Activated CD8-positive, alpha-beta memory T cell treated with anti-CD3 and anti-CD28 coated beads for 24 hours (primary cell): ENCODE measurements at regions not wholly inside any gene's neighbourhood (a gene's known extent, or its start where the extent isn't known, plus 50 kb on each side); places are given as distances from the start of the nearest gene placed in this dataset.

Source experiments
- DNase-seq: peaks from one replicate; pipeline ENCODE4 v3.0.0-alpha.2; 2020

DNA sequence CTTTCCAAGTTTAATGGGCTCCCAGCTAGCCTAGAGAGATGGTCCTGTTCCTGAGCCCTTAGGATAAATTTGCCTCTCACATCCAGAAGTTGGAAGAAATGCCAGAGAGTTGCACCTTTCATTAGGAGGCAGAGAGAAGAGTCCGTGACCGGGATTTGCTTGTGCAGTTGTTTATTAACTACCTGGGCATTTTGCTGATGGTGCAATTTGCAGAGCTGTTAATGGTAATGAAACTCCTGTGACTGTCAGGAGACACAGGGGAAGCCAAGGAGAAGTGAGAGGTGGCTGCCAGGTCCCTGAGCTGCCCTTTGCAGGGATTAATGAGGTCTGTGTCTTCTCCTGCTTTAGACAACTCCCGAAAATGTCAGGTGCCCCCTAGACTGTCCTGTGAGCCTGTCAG is 69.1 kb upstream of the B3GAT1 start:
- DNase-seq, result no peak

DNA sequence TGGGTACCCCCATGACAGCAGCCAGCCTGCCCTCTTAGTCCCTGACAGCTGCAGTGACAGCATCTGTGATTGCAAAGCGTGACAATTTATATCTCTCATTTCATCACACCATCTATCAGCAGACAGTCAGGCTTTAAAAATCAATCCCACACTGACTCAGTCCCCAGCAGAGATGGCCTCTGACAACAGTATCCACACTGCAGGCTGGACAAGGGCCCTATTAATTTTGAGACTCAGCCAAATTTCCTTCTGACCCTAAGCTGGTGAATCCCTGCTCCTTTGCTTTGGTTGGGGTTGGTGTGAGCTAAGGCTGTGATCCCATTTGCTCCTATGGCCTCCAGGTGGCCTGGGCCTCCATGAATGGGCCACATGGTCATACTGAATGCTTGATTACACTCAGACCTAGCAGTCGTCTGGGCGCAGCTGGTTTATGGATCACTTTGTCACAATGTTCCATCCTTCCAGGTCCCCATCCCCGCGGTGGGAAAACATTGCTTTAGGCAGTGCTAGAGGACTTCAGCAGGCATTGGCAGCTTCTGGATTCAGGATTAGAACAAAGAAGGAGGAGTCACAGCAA is 68.2 kb upstream of the B3GAT1 start:
- no peak for DNase-seq

DNA sequence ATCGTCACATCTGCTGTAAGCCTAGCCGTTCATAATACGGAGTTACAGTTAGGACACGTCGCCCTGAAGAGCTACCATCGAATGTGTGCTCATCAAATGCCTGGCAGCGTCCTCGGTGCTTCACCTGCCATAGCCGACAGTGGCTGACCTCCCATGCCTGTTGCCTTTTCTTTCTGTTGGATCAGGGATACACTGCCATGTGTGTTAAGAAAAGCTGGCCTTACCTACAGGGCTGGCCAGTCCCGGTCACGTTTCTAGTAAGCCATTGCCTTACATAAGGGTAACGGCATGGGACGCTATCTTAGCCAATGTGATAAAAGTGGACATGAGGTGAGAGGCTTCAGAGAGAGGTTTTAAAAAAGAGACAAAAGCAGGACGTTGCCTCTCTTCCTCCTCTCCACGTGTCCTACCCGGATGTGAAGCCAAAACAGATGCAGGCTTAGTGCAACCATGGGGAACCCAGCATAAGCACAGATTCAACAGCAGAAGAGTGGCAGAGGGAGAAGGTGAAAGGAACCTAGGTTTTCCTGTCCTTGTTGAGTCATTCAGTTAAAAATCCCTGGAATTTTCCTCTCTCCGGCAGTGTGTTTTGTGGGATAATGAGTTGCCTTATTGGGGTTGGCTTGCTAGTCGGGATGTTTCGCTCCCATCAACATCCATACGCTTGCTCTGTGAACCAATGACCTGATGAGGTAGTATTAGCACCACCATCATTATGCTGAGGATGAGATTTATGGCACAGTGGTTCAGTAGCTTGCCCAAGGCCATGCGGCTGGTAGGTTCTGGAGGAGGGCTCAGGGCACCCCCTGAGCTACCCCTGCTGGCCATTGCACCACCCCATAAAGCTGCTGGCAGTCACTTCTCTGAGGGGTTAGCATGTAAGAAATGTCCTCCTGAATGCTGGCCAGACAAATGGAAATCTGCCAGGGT is 67.4 kb upstream of the B3GAT1 start:
- DNase-seq, result no peak

DNA sequence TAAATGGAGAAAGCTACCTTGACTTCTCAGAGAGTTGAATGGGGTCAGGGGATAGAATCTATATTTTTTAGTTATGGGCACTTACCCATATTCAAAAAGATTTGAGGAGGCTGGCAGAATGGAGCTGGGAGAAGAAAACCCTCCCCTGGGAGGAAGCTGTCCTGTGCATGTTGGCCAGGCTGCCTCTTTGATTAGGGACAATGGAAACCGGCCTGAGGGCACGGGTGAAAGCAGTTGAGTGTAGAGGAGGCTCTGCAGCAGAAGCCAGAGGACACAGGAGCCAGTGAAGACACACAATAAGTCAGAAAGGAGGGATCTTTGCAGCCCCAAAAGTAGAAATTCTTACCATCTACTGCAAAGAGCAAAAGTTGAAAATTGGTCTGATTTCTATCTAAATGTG is 66.6 kb upstream of the B3GAT1 start:
- DNase-seq, result no peak

DNA sequence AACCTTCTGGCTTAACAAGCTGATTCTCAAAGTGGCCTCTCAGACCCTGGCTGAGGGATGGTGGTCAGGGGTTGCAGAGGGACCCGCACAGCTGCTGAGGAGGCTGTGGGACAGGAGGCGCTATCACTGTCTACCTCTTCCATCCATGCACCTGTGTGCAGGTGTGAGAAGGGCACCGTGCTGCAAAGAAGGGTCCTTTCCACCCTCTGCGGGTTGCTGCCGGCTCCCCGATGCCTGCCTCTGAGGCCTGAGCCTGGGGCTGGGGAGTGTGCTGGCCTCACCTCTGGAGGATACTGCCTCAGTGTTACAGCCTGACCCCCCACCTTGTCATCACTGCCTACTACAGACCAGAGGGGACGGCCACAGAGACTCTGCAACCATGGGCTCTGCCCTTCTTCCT is 66.1 kb upstream of the B3GAT1 start:
- no peak for DNase-seq

DNA sequence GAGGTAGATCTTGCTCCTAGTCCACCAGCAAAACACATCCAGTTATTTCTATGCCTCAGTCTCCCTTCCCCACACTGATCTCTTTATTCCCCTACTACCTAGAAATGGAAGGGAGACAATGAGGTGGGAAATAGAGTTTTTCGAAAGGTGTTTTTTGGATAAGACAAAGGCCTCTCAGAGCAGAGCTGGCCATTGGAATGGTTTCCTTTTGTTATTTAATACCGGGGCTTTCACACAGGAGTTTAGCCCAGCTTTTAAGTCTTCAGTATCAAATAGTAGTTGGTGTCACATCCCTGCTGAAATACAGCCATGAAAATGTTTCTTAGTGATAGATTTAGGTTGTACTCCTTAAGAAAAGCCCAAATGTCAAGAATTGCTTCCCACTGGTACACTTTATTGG is 65.4 kb upstream of the B3GAT1 start:
- no peak for DNase-seq

DNA sequence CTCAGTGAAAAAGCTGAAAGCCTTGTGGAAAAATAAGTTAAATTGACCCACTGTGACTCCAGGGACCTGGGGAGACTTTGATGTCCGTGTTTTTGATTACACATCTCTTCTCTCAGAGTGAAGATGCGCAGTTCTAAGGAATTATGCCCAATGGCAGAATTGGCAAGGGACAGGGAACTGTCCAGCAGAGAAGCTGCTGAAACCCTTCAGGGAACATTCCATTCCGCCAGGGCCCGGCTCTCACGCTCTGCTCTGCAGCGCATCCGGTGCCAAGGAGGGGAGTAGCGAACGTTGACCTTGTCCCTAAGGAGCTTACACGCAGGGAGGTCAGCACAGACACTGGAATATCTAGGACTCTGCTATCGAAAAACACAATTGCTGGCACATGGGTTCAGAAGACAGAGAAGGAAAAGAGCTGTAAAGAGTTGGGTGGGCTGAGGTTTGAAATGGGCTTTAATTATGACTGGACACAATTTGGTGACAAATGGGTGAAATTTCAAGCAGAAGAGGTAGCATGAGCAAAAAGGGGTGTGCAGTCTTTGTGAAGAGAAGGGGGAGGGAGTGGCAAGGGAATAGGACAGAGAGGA is 64.5 kb upstream of the B3GAT1 start:
- DNase-seq, result no peak

DNA sequence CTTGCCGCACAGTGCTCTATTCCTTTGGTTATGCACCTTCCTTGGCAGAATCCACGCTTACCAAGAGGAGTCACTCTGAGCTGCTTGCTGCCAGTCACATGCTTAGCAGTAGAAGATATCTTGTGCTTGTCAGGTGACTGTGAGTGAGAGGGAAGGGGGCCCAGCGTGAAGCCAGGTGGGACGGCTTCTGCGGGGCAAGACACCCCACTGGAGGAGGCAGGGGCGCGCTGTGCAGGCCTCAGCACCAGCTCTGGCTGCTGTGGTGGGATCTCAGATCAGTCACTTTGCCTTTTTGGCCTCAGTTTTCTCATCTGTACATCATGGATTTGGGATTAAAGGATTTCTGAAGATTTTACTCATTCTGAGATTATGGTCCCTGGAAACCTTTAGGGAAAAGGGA is 63.9 kb upstream of the B3GAT1 start:
- DNase-seq, result no peak

DNA sequence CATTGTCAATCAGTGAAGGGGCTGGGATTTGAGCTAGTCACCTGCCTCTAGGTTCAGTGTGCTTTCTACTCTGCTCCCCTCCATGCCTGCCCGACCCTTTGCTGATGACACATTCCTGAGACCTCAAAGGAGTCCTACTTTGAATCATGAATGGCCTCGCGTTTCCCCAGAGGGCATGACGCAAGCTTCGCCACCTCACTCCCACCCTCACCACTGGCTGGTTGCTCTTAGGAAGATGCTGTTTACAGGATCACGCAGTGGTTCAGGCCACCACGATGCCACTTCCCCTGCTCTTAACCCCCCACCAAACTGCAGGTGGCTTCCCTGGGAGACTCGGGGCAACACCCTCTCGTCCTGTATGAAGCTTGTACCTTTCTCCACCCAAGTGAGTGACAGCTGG is 62.9 kb upstream of the B3GAT1 start:
- DNase-seq, result no peak

DNA sequence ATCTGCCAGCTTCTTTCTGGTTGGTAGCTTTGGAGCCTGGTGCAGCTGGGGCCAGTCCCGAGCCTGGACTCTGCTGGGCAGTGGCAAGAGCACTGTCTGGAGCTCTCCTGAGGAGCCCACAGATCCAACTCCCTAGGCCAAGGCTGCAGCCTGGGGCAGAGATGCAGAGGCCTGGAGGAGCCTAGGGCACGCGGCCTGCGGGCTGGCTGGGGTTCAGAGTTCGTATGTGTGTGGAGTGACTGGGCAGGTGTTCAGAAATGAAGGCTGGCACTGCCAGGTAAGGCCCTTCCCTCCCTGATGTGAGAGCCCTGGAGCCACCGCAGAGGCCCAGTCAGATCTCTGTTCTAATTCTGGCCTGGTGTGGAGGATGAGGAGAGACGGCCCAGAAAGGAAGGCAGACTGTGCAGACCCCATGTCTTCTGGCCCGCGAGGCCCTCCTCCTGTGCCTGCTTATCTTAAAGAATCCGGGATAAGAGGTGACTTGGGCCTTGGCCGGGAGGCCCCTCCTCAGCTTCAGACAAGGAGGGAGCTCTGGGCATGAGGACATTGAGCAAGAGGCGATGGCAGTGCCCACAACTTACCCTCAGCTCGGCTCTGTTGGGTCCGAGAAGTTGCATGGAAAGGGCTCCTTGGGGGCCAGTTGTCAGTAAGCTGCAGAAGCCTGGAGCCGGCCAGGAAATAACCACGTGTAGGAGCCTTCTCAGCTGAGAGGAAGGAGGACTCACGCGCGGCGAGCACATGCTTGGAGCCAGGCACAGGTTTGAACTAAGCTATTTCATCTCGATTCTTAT is 62.2 kb upstream of the B3GAT1 start:
- no peak for DNase-seq

DNA sequence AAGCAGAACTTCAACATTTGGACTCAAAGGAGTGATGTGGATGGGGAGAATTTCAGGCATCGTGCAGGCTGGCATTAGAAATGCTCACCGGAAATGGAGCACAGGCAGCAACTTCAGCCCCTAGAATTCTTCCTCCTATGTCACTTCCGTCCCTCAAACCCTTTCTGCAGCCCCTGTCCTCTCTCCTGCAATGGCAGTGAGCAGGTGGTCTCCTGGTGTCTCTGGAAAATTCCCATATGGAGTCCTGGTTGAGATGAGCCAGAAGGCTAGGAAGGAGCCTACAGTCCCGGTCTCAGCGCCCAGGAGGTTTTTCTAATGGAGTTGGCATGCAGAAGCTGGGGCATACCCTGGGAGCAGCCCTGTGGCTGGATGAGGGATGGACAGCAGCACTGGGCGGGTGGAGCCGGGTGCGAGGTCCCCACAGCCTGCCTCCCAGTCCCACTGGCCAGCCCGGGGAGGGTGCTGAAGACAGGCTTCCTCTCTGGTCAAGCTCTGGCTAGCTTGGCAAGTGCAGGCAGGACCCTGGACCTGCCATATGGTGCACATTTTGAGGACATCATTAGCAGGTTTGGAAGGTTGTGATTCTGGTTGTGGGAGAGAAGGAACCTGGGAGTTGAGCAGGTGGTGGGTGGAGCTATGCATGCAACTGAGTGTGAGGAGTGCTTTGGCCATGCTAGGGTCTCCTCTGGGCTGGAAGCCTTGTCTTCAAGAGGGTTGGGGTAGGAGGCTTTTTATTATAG is 59.8 kb upstream of the B3GAT1 start:
- no peak for DNase-seq

DNA sequence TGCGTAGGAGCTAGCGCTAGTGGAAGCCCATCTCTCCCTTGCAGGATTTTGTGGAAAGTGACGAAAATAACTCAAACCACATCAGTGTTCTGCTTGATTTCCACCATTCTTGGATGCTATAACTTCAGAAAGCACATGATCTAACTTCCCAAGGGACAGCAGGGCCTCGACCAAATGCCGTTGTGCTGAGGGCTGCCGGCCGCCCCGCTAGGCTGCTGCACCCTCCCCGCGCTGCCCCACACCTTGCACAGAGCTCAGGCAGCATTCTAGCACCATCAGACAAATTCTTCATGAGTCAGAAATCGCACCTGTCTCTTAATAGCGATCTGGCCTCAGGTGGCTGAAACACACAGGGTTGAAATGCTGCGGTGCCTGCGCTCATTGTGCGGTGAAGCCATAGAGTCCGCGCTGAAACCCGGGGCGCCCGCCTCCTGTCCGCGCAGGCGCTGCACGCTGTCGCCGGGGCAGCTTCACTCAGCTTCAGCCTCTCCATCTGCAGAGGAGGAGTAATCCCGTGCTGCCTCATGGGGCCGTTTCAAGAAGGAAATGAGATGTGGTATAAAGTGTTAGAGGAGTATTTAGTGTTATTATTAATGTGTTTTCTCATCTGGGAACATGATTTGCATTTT is 59.2 kb upstream of the B3GAT1 start:
- no peak for DNase-seq

DNA sequence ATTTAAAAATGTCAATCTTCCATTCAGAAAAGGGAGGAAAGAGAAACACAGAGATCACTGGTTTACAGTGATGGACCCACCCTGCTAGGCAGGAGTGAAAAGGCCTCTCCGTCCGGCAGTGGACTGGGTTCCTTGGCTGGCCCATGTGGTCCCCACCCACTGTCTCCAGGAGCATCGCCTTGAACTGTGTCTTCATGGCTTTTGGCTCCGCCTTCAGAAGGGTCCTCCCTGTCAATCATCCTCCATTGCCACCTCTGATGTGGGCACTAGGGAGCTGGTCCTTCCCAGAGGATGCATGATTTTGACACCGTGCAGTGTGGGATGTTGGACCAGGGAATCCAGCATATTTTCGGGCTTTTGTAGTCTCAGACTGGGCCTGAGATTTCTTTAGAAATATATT is 58.2 kb upstream of the B3GAT1 start:
- DNase-seq, result no peak

DNA sequence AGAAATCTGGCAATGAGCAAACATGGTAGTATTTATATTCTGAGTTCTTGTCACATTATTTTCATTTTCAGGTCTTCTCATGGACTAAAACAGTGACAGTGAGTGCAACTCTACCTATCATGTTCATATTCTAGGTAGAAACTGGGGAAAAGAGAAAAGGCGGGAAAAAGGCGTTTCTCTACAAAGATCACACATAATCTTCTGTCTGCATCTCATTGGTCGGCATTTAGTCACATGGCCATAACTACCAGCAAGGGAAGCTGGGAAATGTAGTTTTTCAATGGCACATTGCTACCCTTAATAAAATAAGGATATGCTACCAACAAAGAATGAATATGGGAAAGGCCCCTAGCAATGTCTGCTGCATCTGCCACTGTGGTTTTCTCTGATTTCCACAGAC is 57.6 kb upstream of the B3GAT1 start:
- DNase-seq, result no peak

DNA sequence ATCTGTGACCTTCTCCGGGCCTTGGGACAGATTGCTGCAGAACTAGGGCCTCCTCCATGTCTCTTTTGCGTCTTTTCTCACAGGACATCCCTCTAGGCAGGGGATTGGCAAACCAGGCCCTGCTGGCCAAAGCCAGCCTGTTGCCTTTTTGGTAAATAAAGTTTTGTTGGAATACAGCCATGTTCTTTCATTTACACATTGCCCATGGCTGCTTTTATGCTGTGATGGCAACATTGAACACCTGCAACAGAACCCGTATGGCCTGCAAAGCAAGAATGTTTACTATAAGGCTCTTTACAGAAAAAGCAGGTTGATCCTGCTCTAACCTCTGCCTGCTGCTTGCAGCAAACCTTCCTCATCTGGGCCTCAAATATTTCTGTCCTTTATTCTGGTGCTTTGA is 56.8 kb upstream of the B3GAT1 start:
- no peak for DNase-seq

DNA sequence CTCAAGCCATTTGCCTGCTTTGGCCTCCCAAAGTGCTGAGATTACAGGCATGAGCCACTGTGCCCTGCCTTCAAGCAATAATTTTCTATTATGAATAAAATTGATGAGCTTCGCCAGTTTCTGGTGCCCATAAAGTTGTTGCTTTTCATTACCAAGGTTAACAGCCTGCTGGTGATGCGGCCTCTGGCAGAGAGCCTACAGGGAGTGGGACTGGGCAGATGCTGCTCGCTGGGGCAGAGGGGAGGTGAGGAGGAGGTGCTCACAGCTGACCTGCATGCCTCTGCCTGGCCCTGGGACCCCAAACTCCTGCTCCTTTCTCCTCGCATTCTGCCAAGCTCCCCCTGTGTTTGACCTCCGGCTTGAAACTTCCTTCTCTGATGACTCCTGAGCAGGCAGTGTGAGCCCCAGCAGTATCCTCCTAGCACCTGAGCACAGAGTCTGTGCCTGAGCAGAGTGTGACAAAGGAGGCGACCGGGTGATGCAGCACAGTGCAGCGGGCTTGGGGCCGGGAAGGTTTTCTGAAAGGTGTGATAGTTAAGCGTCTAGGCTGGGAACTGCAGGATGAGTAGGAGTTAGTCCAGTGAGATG is 56.1 kb upstream of the B3GAT1 start:
- no peak for DNase-seq

DNA sequence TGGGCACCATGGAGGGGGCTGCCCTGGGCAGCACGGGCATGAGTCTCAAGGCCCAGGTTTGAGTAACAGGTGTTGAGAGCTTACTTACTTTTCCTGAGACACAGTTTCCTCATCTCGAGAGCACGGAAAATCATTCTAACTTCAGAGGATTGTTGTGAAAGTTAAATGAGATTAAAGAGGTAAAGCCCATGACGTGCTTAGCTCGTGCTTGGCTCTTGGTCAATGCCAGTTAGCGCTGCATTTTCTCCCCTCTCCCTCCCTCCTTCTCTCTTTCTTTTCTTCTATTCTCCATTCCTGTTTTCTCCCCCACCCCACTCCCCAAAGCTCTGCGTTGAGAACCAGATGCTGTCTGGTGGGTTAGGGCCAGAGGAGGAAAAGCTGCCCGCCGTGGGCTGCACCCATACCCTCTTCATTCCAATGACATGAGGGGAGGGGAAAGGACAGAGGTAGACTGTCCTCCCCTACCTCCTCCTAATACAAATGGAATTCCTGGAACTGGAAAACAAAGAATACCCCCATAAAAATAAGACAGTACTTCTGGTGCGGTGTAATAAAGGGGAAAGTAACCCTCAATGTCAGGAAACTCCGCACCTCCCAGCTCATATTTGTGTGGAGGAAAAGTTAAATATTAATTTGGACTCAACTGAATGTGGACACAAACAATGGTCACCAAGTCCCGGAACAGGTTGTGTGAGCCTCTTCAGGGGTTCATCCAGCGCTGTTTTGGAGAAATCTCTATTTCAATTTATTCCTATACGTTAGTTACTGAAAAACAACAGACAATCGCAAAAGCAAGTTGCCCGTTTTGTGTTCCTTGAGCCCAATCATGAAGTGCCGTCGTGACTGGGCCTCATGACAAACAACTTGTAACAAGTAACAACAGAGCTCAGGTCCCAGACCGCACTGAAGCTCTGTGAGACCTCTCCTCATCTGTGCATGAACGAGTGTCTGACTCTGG is 54.8 kb upstream of the B3GAT1 start:
- DNase-seq, result no peak

DNA sequence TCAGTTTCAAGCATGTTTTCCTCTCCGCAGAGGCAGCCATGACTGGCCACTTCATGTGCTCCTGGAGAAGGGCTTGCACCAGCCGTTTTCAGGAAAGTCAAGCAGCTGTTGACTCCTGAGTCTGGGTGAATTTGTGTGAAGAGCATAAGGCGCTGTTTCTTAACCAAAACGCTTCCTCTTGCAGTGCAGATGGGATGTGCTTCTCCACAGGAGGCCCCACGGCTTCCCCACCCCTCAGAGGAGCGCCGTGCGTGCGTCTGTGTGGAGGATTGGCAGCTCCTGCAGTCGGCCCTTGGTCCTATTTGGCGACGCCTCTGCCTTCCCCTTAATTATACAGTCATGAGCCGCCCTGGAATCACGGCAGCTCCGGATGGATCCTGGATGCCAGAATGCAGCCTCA is 54.1 kb upstream of the B3GAT1 start:
- no peak for DNase-seq

DNA sequence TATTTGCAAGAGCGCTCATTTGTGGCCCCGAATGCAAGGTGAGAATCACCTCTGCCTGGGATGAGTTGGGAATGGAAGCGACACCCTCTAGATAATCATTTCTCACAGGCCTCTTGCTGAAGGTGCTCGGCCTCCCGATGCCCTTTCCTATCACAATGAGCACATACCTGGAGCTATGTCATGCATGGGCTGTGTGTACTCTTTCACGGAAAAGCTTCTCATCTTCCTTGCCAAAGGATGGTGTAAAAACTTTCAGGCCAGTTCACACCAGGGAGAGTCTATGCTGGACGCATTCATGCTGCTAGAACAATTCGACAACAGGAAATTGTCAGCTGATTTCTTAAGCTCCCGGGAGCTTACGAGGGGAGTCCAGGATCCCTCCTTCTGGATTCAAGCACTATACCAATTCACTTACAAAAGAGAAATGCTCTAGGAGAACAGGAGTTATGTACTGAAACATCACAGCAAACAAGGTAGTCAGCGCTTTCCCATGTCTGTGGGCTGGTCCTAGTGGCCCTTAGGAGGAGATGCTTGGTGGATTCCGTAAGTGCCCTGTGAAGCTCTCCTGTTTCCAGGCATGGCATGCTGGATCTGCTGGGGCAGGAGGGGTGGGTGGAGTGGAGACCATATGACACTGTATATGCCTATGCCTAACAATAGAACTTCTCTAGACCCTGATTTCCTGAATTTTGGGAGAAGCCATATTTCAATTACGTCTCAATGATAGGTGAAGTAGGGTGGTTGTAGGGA is 53.1 kb upstream of the B3GAT1 start:
- no peak for DNase-seq

DNA sequence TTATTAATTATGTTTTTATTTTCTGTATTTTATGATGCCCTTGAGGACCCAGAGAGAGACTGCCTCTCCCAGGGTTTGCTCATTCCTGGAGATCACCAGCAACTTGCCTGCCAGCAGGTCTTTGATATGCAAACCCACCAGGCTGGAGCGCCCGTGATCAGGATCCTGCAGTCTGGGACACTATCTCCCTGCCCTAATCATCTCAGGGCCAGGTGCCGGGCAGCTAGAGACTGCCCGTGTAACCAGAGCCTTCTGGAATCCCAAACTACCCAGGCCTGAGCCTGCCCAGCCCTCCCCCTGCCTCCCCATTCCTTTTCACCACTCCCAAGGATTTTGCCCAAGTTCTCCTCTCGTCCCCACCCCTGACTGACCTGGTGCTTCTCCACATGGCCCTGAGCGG is 52.2 kb upstream of the B3GAT1 start:
- no peak for DNase-seq
